ENCODE measurements at regions not wholly inside any gene's neighbourhood (a gene's known extent, or its start where the extent isn't known, plus 50 kb on each side); places are given as distances from the start of the nearest gene placed in this dataset.
"Not testable (repeated sequence)": the region's sequence is repeated elsewhere in the genome, so short reads cannot be mapped to it uniquely, and the experiment has no call there.

DNA sequence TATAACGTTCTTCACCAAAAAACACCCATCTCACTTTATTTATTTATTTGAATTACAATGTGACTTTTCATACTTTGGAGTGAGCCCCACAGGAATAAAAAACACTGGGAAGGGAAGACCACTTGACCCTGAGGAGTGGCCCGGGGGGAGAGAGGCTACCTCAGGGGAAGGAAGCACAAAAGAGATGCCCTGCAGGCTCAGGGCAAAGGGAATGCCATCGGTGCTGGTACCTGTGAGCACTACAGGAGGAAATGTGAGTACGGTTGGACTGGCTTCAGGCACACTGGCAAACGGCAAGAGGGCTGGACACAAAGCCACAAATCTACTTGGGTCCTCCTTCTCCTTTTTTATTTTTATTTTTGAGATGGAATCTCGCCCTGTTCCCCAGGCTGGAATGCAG is 363.9 kb upstream of the KLF4 start:
- DNase-seq (no peak), ATAC-seq (no peak)
- Mint-ChIP-seq H3K27ac (no peak overlapping the region), H3K4me1 (no peaks in the 10 kb centered on the region), H3K36me3 (ENCODE audit: low read depth) (no peaks in the 10 kb centered on the region), H3K4me3 (no peak overlapping the region), H3K9me3 (peaks cover 5% of the 10 kb centered on the region), H3K27me3 (no peaks in the 10 kb centered on the region)

DNA sequence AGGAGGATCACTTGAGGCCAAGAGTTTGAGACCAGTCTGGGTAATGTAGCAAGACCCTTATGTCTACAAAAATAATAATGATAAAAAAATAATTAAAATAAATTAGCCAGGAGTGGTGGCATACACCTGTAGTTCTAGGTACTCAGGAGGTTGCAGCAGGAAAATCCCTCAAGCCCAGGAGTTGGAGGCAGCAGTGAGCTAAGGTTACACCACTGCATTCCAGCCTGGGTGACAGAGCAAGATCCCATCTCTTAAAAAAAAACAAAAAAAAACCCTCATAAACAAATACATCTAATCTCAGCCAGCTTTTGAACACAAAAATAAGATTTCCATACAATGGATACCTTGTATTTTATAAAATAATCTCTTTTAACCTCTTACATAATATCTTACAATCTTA is 363.3 kb upstream of the KLF4 start:
- Mint-ChIP-seq H3K27ac (no peak overlapping the region), H3K27me3 (no peaks in the 10 kb centered on the region), H3K4me3 (no peak overlapping the region), H3K9me3 (peaks cover 5% of the 10 kb centered on the region), H3K4me1 (no peaks in the 10 kb centered on the region), H3K36me3 (ENCODE audit: low read depth) (no peaks in the 10 kb centered on the region)
- ATAC-seq: no peak
- DNase-seq: no peak

DNA sequence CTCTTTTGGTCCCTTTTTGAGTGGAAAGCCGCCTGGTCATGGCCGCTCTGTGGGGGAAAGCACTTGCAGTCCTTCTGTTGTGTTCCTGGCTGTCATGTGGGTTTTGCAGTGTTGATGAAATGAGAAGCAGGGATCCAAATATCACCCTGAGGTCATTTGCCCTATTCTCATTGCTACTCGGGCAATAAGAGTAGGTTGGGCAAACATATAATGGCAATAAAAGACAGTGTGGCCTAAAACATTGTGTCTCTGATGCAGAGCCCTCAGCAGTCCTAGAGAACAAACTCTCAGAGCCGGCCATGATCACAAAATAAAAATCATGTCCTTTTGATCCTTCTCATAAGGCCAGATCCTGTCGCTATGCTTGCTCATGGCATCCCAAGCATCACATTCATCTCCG is 361.1 kb upstream of the KLF4 start:
- no peaks in the 10 kb centered on the region for H3K27me3 Mint-ChIP-seq
- ATAC-seq: no peak
- H3K36me3 Mint-ChIP-seq (ENCODE audit: low read depth): no peaks in the 10 kb centered on the region
- no peak overlapping the region for H3K4me3 Mint-ChIP-seq
- DNase-seq: no peak
- H3K27ac Mint-ChIP-seq: no peak overlapping the region
- peaks cover 5% of the 10 kb centered on the region for H3K9me3 Mint-ChIP-seq
- no peaks in the 10 kb centered on the region for H3K4me1 Mint-ChIP-seq

DNA sequence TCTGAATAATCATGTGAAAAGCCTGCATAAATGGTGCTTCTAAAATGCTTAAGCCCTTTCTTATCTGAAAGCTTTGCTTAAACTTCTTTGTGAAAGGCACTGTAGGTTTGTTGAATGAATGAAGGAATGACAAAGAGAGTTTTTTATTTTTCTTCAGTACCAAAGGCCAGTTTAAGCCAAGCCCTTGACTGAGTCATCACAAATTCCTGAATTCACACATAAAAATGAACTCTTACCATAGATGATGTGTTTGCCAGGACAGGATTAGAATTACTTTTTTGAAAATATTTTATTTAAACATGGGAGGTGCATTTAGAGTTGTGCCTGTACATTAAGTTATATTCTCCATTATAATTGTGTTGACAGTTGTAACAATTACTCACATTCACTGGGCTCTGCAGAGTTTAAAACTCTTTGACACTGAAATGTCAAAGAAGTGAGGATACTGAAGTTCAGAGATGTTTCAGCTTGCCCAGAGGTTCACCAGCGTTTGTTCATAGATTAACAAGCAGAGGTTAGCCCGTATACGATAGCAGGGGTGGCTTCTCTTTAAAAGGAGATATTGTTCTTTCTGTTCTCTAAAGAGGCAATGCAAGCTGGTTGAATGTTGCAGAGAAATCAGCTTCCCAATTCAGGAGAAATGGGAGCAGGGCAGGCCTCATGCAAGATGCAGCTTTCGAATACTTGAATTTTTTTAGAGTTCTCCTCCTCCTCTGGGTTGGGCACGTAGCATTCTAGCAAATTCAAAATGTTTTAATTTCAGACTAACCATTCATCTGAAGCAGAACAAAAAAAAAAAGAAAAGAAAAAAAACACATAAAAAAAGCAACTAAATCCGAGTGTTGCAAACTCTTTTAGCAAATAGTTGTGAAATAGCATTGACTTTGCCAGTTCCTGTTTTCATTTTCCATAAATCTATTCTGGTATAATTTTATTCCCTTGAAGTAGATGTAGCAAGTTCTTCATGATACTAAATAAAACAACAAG is 358.7 kb upstream of the KLF4 start:
- DNase-seq: no peak
- Mint-ChIP-seq H3K4me1 (no peaks in the 10 kb centered on the region), H3K36me3 (ENCODE audit: low read depth) (no peaks in the 10 kb centered on the region), H3K27me3 (no peaks in the 10 kb centered on the region), H3K27ac (no peak overlapping the region), H3K4me3 (no peak overlapping the region), H3K9me3 (no peaks in the 10 kb centered on the region)
- ATAC-seq: no peak

DNA sequence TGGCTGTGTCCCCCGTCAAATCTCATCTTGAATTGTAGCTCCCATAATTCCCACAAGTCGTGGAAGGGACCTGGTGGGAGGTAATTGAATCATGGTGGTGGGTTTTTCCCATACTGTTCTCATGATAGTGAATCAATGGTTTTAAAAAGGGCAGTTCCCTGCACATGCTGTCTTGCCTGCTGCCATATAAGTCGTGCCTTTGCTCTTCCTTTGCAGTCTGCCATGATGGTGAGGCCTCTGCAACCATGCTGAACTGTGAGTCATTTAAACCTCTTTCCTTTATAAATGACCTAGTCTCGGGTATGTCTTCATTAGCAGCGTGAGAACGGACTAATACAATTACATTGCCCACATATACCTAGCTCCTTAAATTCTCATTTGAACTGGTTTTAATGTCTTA is 353.0 kb upstream of the KLF4 start:
- Mint-ChIP-seq H3K4me1 (no peaks in the 10 kb centered on the region), H3K27me3 (no peaks in the 10 kb centered on the region), H3K36me3 (ENCODE audit: low read depth) (no peaks in the 10 kb centered on the region), H3K27ac (no peak overlapping the region), H3K4me3 (no peak overlapping the region), H3K9me3 (no peaks in the 10 kb centered on the region)
- DNase-seq (no peak), ATAC-seq (no peak)

DNA sequence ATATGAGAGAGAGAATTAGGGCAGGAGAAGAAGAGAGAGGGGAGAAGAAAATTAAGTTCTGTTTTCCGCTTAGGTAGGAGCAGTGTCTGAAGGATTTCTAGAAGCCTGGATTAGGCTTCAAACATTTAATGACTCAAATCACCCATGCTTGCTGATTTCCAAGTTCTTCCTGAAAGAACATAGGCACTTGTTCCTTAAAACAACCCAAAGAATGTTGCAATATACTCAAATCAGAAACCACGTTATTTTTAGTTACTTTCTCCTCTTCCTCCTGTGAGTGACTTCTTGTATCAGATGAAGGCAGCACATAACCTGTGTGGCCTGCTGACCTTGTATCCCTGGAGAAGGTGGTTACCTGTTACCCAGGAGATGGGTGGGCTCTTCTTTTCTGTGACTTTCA is 351.5 kb upstream of the KLF4 start:
- Mint-ChIP-seq H3K27me3 (no peaks in the 10 kb centered on the region), H3K4me3 (no peak overlapping the region), H3K36me3 (ENCODE audit: low read depth) (no peaks in the 10 kb centered on the region), H3K27ac (no peak overlapping the region), H3K4me1 (no peaks in the 10 kb centered on the region), H3K9me3 (peaks cover 2% of the 10 kb centered on the region)
- no peak for DNase-seq
- ATAC-seq: no peak

DNA sequence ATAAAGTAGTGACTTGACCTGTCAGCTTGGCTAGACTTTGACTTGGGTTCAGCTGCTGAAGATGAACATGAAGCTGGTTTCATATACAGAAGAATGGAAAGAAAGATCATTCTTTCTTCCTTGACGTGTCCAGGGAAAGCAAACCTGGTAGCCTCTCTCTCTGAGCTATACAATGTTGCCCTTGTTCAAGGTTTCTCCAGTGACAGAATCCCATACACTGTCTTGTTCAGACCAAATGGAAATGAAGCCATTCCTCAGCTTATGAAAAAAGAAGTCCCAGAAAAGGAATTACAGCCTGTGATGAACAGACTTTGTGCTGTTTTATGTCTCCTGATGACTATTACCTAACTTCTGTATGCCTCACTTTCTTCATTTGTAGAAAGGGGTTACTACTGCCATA is 349.8 kb upstream of the KLF4 start:
- Mint-ChIP-seq H3K9me3 (peaks cover 7% of the 10 kb centered on the region), H3K36me3 (ENCODE audit: low read depth) (no peaks in the 10 kb centered on the region), H3K27me3 (no peaks in the 10 kb centered on the region), H3K4me3 (no peak overlapping the region), H3K27ac (no peak overlapping the region), H3K4me1 (no peaks in the 10 kb centered on the region)
- no peak for DNase-seq
- ATAC-seq: no peak

DNA sequence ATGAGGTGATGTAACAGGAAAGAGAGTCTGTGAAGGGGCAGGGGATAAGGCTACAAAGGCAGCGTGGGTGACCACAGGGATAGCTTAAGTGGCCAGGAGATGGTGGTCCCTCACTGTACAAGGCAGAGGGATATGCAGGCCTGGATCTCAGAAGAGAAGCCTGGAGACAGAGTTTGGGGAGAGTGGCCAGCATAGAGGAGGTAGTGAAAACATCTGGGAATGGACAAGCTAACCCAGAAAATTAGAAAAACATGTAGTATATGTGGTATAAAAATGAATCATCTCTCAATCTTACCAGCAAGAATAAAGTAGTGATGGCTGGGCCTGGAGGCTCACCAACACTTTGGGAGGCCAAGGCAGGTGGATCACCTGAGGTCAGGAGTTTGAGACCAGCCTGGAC is 349.2 kb upstream of the KLF4 start:
- Mint-ChIP-seq H3K27ac (no peak overlapping the region), H3K27me3 (no peaks in the 10 kb centered on the region), H3K4me1 (no peaks in the 10 kb centered on the region), H3K4me3 (no peak overlapping the region), H3K36me3 (ENCODE audit: low read depth) (no peaks in the 10 kb centered on the region), H3K9me3 (peaks cover 7% of the 10 kb centered on the region)
- ATAC-seq (no peak), DNase-seq (no peak)

DNA sequence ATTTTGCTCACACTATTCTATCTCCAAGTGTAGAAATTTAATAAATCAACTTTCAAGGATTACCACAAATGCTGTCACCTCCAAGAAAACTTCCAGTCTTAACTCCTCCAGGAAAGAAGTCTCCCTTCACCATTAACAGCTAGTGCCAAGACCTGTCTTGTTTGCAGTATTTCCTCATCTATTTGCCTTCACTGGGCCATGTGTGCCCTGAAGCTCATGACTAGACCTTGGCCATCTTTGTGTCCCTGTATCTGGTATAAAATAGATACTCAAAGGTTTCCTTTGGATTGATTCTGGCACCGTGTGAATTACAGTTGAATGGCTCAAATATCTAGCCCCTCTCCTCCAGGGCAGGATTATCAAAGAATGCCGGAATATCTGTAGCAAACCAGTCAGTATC is 346.7 kb upstream of the KLF4 start:
- Mint-ChIP-seq H3K4me1 (no peaks in the 10 kb centered on the region), H3K9me3 (peaks cover 7% of the 10 kb centered on the region), H3K27me3 (peaks cover 2% of the 10 kb centered on the region), H3K36me3 (ENCODE audit: low read depth) (no peaks in the 10 kb centered on the region), H3K27ac (no peak overlapping the region), H3K4me3 (no peak overlapping the region)
- DNase-seq (no peak), ATAC-seq (no peak)

DNA sequence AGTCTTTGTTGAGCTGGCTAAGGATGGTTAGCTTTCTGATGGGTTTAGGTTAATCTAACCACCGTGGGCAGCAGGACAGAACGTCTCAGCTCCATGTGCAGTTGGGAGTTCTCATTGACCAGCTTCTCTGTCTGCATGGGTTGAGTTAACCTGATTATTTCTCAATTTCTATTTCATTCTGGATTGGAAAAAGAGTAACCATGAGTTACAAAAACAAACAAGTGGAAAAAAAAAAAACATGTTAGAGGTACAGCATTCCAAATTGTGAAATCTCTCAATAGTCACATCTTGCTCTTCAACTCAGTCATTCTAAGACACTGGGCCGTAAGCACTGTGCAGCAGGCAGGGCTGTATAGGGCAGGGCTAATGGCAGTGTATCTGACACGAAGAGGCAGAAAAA is 343.7 kb upstream of the KLF4 start:
- Mint-ChIP-seq H3K4me1 (no peaks in the 10 kb centered on the region), H3K4me3 (no peak overlapping the region), H3K27ac (no peak overlapping the region), H3K9me3 (peaks cover 23% of the 10 kb centered on the region), H3K27me3 (peaks cover 2% of the 10 kb centered on the region), H3K36me3 (ENCODE audit: low read depth) (no peaks in the 10 kb centered on the region)
- no peak for ATAC-seq
- no peak for DNase-seq

DNA sequence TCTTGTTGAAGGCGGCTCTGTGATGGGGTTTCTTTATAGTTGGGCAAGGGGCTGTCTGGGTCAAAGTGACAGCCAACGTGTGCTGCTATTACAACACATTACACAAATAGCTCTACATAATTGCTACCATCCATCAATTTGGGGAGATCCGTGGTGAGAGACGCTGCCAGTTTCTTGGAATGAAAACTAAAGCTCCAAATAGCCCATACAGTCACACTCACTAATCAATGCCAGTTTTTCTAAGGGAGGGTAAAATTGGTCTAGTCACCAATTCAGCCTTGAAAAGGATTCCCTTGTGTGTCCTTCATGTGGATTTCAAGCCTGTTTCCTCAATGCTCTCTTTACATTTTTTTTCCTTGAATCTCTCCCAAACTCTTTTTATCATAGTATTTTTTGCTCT is 343.3 kb upstream of the KLF4 start:
- Mint-ChIP-seq H3K4me3 (no peak overlapping the region), H3K4me1 (no peaks in the 10 kb centered on the region), H3K27ac (no peak overlapping the region), H3K9me3 (peaks cover 23% of the 10 kb centered on the region), H3K36me3 (ENCODE audit: low read depth) (no peaks in the 10 kb centered on the region), H3K27me3 (peaks cover 2% of the 10 kb centered on the region)
- ATAC-seq: no peak
- DNase-seq: no peak

DNA sequence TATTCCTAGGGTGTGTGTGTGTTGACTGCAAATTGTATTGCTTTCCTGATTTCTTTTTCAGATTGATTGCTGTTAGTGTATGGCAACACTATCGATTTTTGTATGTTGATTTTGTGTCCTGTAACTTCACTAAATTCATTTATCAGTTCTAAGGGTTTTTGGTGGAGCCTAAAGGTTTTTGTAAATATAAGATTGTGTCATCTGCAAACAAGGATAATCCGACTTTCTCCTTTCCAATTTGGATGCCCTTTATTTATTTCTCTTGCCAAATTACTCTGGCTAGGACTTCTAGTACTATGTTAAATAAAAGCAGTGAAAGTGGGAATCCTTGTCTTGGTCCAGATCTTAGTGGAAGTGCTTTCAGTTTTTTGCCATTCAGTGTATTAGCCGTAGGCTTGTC is 340.9 kb upstream of the KLF4 start:
- H3K27ac Mint-ChIP-seq: no peak overlapping the region
- H3K27me3 Mint-ChIP-seq: peaks cover 2% of the 10 kb centered on the region
- DNase-seq: no peak
- no peak for ATAC-seq
- peaks cover 16% of the 10 kb centered on the region for H3K9me3 Mint-ChIP-seq
- no peaks in the 10 kb centered on the region for H3K4me1 Mint-ChIP-seq
- H3K4me3 Mint-ChIP-seq: no peak overlapping the region
- H3K36me3 Mint-ChIP-seq (ENCODE audit: low read depth): no peaks in the 10 kb centered on the region

DNA sequence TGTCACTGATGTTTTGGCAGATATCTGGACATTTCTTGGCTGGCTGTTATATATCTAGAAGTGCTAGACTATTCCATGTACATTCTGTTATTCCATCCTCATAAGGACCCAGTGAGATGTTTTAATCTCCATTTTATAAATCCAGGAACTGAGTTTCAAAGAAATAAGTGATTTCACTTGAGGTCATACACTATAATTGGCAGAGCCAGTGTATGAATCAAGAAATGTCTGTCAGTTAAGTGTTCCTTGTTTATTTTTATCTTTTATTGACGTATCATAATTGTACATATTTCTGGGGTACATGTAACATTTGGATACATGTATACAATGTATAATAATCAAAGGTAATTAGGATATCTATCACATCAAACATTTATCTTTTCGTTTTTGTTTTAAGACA is 338.3 kb upstream of the KLF4 start:
- peaks cover 16% of the 10 kb centered on the region for H3K9me3 Mint-ChIP-seq
- no peaks in the 10 kb centered on the region for H3K4me1 Mint-ChIP-seq
- H3K4me3 Mint-ChIP-seq: no peak overlapping the region
- DNase-seq (no peak), ATAC-seq (no peak)
- H3K27me3 Mint-ChIP-seq: peaks cover 2% of the 10 kb centered on the region
- no peaks in the 10 kb centered on the region for H3K36me3 Mint-ChIP-seq (ENCODE audit: low read depth)
- no peak overlapping the region for H3K27ac Mint-ChIP-seq

DNA sequence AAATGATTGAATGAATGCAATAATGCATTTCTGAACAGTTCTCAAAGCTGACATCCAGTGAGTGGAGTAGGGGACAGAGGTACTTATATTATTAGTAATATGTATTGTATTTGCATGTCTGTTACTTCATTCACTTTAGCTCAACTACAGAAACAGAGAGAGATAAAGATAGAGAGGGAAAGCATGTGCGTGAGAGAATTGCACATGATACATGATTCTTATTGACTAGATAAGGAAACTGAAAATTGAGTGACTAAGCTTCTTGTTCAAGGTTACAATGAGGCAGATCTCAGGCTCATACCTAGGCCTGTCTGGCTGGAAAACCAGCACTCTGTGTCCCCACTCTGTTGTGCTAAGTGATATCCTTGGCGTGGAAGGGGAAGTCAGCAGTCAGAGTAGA is 337.7 kb upstream of the KLF4 start:
- ATAC-seq (no peak), DNase-seq (no peak)
- no peaks in the 10 kb centered on the region for H3K4me1 Mint-ChIP-seq
- peaks cover 2% of the 10 kb centered on the region for H3K27me3 Mint-ChIP-seq
- H3K27ac Mint-ChIP-seq: no peak overlapping the region
- no peaks in the 10 kb centered on the region for H3K36me3 Mint-ChIP-seq (ENCODE audit: low read depth)
- H3K4me3 Mint-ChIP-seq: no peak overlapping the region
- peaks cover 16% of the 10 kb centered on the region for H3K9me3 Mint-ChIP-seq

DNA sequence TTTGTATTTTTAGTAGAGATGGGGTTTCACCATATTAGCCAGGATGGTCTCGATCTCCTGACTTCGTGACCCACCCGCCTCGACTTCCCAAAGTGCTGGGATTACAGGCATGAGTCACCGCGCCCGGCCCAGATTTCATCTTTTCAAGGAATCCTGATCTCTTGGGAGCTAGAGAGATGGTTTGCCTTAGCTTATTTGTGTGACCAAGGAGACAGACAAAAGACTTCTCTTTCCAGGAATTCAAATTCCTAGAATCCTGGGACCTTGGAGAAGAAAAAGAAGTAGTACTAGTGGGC is 337.1 kb upstream of the KLF4 start:
- not testable (repeated sequence) for ATAC-seq; DNase-seq; H3K4me1 Mint-ChIP-seq; H3K4me3 Mint-ChIP-seq; H3K27me3 Mint-ChIP-seq; H3K36me3 Mint-ChIP-seq (ENCODE audit: low read depth); H3K27ac Mint-ChIP-seq
- H3K9me3 Mint-ChIP-seq: peaks cover 16% of the 10 kb centered on the region

DNA sequence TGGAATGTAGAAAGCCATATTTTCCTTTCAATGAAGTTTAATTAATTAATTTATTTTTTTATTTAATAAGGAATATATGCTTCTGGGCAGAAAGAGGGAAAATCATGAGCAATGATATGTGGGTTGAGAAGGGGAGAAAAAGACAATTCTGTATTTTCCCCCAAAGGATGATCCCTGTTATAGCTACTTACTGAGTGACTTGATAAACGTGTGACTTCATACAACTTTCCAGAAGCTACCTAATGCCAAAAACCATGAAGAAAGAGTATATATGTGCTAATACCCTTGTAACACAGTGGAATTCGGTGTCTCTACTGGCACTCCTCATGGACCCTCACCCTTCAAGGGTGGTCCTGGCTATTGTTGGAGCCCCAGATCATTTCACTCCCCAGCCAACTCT is 335.0 kb upstream of the KLF4 start:
- no peak for ATAC-seq
- H3K9me3 Mint-ChIP-seq: peaks cover 11% of the 10 kb centered on the region
- no peaks in the 10 kb centered on the region for H3K36me3 Mint-ChIP-seq (ENCODE audit: low read depth)
- no peaks in the 10 kb centered on the region for H3K4me1 Mint-ChIP-seq
- no peaks in the 10 kb centered on the region for H3K27me3 Mint-ChIP-seq
- DNase-seq: no peak
- H3K4me3 Mint-ChIP-seq: no peak overlapping the region
- no peak overlapping the region for H3K27ac Mint-ChIP-seq
